IgD-negative memory B cell (primary cell): ENCODE measurements at regions not wholly inside any gene's neighbourhood (a gene's known extent, or its start where the extent isn't known, plus 50 kb on each side); places are given as distances from the start of the nearest gene placed in this dataset.

Experiments used
- H3K27ac Mint-ChIP-seq, 3 donors: one replicate each; pipeline ENCODE4 v1.8.0; 2020 to 2022; ENCODE audit warnings: mild to moderate bottlenecking in 3 of 3, mixed read lengths in 3 of 3, moderate library complexity in 1 of 3
- H3K27me3 Mint-ChIP-seq: one replicate; pipeline ENCODE4 v1.8.0; 2021; ENCODE audit warnings: mixed read lengths
- H3K36me3 Mint-ChIP-seq: one replicate; pipeline ENCODE4 v1.8.0; 2020; ENCODE audit warnings: mild to moderate bottlenecking, mixed read lengths
- H3K4me1 Mint-ChIP-seq, 3 donors: one replicate each; pipeline ENCODE4 v1.8.0; 2020 to 2022; ENCODE audit warnings: mixed read lengths in 3 of 3, mild to moderate bottlenecking in 1 of 3
- H3K4me3 Mint-ChIP-seq, 4 donors: one replicate each; pipeline ENCODE4 v1.8.0; 2020 to 2022; ENCODE audit warnings: mild to moderate bottlenecking in 4 of 4, mixed read lengths in 4 of 4, moderate library complexity in 3 of 4
- H3K9me3 Mint-ChIP-seq, 3 donors: one replicate each; pipeline ENCODE4 v1.8.0; 2020 to 2021; ENCODE audit warnings: mixed read lengths in 3 of 3, mild to moderate bottlenecking in 1 of 3

DNA sequence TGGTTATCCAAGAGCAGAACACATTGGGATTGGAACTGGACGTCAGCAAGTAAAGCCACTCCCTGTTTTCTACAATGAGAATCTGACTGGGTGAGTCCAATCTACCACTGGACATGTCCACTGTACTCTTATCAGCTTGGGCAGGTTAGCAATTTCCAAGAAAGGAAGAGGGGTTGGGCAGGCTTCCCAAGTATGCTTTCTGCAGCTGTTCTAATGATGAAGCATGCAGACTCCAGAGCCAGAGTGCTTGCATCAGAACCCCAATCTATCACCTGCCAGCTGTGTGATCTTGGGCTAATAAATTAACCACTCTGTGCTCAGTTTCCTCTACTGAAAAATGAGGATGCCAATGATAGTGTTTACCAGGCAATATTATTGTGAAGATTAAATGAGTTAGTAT lies 92.0 kb downstream of the EMP1 start:
- Mint-ChIP-seq H3K36me3 (no peaks in the 10 kb centered on the region), H3K4me1 (no peaks in the 10 kb centered on the region)

DNA sequence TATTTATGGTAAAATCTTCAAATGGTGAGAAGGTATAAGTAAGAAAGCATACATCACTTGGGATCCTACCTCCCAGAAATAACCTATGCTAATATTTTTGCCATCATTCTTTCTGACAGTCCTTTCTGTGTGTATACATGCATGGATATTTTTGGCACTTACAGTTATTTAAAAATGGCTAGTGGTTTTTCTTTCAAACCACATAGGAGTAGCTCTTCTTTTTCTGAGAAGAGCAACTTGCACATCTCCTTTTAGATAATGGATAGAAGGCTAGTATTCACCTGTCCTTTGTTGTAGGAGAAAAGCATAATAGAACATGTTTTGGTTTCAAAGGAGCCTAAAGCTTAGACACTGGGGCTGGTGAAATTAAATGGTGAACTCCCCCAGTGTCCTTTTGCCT lies 87.3 kb downstream of the EMP1 start:
- H3K9me3 Mint-ChIP-seq = peaks cover 0 to 3% (median 1%) of the 10 kb centered on the region in 3 donors
- H3K4me1 Mint-ChIP-seq = no peaks in the 10 kb centered on the region
- H3K36me3 Mint-ChIP-seq = no peaks in the 10 kb centered on the region
- no peak overlapping the region for H3K27ac Mint-ChIP-seq
- no peak overlapping the region for H3K4me3 Mint-ChIP-seq
- peaks cover 3% of the 10 kb centered on the region for H3K27me3 Mint-ChIP-seq

More for the DNA sequence above, 92.0 kb downstream of the EMP1 start:
- peaks cover 0 to 1% (median 0%) of the 10 kb centered on the region in 3 donors for H3K9me3 Mint-ChIP-seq
- H3K4me3 Mint-ChIP-seq = no peak overlapping the region
- H3K27me3 Mint-ChIP-seq = peaks cover 3% of the 10 kb centered on the region
- no peak overlapping the region for H3K27ac Mint-ChIP-seq

GRCh38 chr12:13282861-13283260 lies 86.3 kb downstream of the EMP1 start:
- Mint-ChIP-seq H3K4me3 (no peak overlapping the region), H3K27me3 (peaks cover 3% of the 10 kb centered on the region), H3K36me3 (no peaks in the 10 kb centered on the region), H3K9me3 (peaks cover 0 to 3% (median 0%) of the 10 kb centered on the region in 3 donors), H3K27ac (no peak overlapping the region), H3K4me1 (peaks cover 0 to 2% (median 0%) of the 10 kb centered on the region in 3 donors)

DNA sequence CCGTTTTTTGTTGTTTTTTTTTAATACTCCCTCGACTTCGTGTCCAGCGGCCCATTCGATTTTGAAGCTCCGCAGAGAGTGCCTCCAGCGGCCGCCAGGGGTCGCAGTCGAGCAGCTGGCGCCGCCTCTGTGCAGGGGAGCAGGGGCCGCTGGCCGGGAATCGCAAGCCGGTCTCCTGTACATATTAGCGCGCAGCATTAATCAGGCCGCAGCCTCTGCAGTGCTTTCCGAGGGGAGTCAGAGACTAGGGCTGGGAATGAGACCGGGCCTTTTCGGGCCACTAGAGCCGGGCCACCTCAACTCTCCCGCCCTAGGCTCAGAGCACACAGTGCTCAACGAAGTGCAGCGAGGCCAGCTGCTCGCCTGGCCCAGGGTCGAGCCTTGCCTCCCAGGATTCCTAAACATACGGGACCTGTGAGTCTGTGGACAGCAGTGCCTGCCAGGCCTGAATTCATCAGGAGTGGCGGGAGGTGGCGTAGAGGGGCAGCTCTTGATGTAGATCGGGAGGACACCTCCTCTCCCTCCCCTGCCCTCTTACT lies 81.8 kb downstream of the EMP1 start:
- peaks cover 2% of the 10 kb centered on the region for H3K36me3 Mint-ChIP-seq
- H3K9me3 Mint-ChIP-seq = peaks cover 0 to 3% (median 0%) of the 10 kb centered on the region in 3 donors
- H3K27ac Mint-ChIP-seq = no peak overlapping the region
- peaks cover 26% of the 10 kb centered on the region for H3K27me3 Mint-ChIP-seq
- peaks cover 0 to 2% (median 0%) of the 10 kb centered on the region in 3 donors for H3K4me1 Mint-ChIP-seq
- H3K4me3 Mint-ChIP-seq = no peak overlapping the region

DNA sequence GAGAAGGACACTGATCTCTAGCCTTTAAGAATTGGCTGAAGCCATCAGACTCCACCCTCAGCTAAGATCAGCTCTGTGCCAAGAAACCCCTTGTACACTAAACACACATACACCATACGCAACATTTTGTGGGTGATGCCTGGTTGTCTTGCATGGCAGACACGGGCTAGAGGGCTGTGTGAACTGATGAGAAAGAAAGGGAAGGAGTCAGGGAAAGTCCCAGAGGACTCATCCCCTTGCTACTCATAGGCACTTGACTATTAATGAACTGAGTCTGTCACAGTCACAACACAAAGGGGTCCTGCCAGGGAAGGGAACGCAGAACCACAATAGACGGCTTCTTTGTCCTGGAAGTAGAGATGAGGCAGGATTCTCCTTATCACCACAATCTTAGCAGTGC lies 80.8 kb downstream of the EMP1 start:
- peaks cover 29% of the 10 kb centered on the region for H3K27me3 Mint-ChIP-seq
- no peak overlapping the region for H3K27ac Mint-ChIP-seq
- H3K36me3 Mint-ChIP-seq = peaks cover 2% of the 10 kb centered on the region
- peaks cover 0 to 2% (median 0%) of the 10 kb centered on the region in 3 donors for H3K4me1 Mint-ChIP-seq
- peak overlapping the region in 1 of 4 donors; percentile 53 for H3K4me3 Mint-ChIP-seq
- peaks cover 0 to 3% (median 0%) of the 10 kb centered on the region in 3 donors for H3K9me3 Mint-ChIP-seq

GRCh38 chr12:13275241-13276085 lies 78.9 kb downstream of the EMP1 start:
- Mint-ChIP-seq H3K4me3 (no peak overlapping the region), H3K9me3 (peaks cover 0 to 3% (median 0%) of the 10 kb centered on the region in 3 donors), H3K27me3 (peaks cover 32% of the 10 kb centered on the region), H3K36me3 (peaks cover 2% of the 10 kb centered on the region), H3K4me1 (peaks cover 0 to 3% (median 0%) of the 10 kb centered on the region in 3 donors), H3K27ac (no peak overlapping the region)

DNA sequence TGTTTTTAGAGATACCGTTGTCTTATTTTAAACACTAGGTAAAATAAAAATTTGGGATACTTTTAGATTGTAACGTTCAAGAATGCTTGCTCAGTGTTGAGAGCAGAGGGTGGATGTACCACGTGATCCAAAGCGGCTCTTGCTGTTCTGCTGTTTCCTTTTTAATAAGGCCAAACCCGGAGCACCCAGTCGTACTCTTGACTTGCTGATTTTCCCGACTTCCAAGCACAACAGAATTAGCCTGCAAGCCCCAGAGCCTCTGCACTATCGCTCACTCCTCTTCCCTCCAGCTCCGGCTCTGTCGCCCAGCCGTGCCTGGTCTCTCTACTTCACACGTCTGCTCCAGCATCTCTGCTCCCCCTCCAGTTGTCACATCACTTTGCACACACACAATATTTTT lies 77.3 kb downstream of the EMP1 start:
- Mint-ChIP-seq H3K36me3 (peaks cover 2% of the 10 kb centered on the region), H3K27ac (no peak overlapping the region), H3K4me1 (peaks cover 0 to 3% (median 0%) of the 10 kb centered on the region in 3 donors), H3K9me3 (no peaks in the 10 kb centered on the region), H3K4me3 (no peak overlapping the region), H3K27me3 (peaks cover 32% of the 10 kb centered on the region)

GRCh38 chr12:13273097-13273496 lies 76.6 kb downstream of the EMP1 start:
- H3K9me3 Mint-ChIP-seq = peaks cover 0 to 4% (median 3%) of the 10 kb centered on the region in 3 donors
- peaks cover 32% of the 10 kb centered on the region for H3K27me3 Mint-ChIP-seq
- no peak overlapping the region for H3K27ac Mint-ChIP-seq
- peaks cover 0 to 2% (median 0%) of the 10 kb centered on the region in 3 donors for H3K4me1 Mint-ChIP-seq
- peaks cover 2% of the 10 kb centered on the region for H3K36me3 Mint-ChIP-seq
- no peak overlapping the region for H3K4me3 Mint-ChIP-seq

GRCh38 chr12:13270817-13271216 lies 74.3 kb downstream of the EMP1 start:
- H3K27ac Mint-ChIP-seq = no peak overlapping the region
- peaks cover 2% of the 10 kb centered on the region for H3K36me3 Mint-ChIP-seq

More at GRCh38 chr12:13270817-13271216, 74.3 kb downstream of the EMP1 start:
- Mint-ChIP-seq H3K9me3 (peaks cover 0 to 4% (median 3%) of the 10 kb centered on the region in 3 donors), H3K4me3 (no peak overlapping the region), H3K27me3 (peaks cover 20% of the 10 kb centered on the region), H3K4me1 (peaks cover 0 to 4% (median 0%) of the 10 kb centered on the region in 3 donors)
